Upper lobe of left lung (tissue), 4 donors: ENCODE measurements at regions not wholly inside any gene's neighbourhood (a gene's known extent, or its start where the extent isn't known, plus 50 kb on each side); places are given as distances from the start of the nearest gene placed in this dataset.

Source experiments
- CTCF ChIP-seq, 6 experiments: fragments of 450-650 bp in 4 of 6; fragments of 200-600 bp in 2 of 6; sonication (generic) in 2 of 6; IDR thresholded peaks; one replicate each; pipeline ENCODE4 v1.5.1; 2016 to 2019; ENCODE audit warnings: antibody characterized with exemption in 6 of 6
- EP300 ChIP-seq, 4 donors: sonication (generic); formaldehyde crosslinking; IDR thresholded peaks; one replicate each; pipeline ENCODE4 v1.5.1; 2017; ENCODE audit warnings: antibody characterized with exemption in 4 of 4, control low read depth in 2 of 4
- POLR2A ChIP-seq, 4 donors: fragments of 450-650 bp; IDR thresholded peaks; one replicate each; pipeline ENCODE4 v1.5.1; 2016 to 2017; ENCODE audit warnings: antibody characterized with exemption in 4 of 4, mild to moderate bottlenecking in 2 of 4
- POLR2AphosphoS5 ChIP-seq, 2 donors: sonication (generic); formaldehyde crosslinking; IDR thresholded peaks; one replicate each; pipeline ENCODE4 v1.5.1; 2017; ENCODE audit warnings: antibody characterized with exemption in 2 of 2

- TF ChIP-seq POLR2AphosphoS5 (IDR thresholded peaks at IDR 0.05): no peak
- no peak for TF ChIP-seq CTCF (IDR thresholded peaks at IDR 0.05)
- no peak for TF ChIP-seq POLR2A (IDR thresholded peaks at IDR 0.05)
- TF ChIP-seq EP300 (IDR thresholded peaks at IDR 0.05): no peak
Measured at GRCh38 chr6:56002336-56002735, 126.9 kb upstream of the BMP5 start.
